ENCODE measurements at regions not wholly inside any gene's neighbourhood (a gene's known extent, or its start where the extent isn't known, plus 50 kb on each side); places are given as distances from the start of the nearest gene placed in this dataset.

DNA sequence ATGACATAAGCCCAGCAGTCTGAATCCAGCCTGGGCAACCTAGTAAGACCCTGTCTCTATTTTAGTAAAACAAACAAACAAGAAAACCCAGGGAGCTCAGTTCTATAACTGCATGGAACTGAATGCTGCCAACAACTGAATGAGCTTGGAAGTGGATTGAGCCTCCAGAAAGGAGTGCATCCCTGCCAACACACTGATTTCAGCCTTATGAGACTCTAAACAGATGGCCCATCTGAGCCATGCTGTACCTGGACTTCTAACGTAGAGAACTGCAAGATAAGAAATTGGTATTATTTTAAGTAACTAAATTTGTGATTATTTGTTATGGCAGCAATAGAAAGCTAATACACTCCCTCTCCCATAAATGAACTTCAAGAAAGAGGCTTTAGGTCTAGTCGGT lies 150.4 kb upstream of the RAI14 start:
- TF ChIP-seq, protein P1, sequence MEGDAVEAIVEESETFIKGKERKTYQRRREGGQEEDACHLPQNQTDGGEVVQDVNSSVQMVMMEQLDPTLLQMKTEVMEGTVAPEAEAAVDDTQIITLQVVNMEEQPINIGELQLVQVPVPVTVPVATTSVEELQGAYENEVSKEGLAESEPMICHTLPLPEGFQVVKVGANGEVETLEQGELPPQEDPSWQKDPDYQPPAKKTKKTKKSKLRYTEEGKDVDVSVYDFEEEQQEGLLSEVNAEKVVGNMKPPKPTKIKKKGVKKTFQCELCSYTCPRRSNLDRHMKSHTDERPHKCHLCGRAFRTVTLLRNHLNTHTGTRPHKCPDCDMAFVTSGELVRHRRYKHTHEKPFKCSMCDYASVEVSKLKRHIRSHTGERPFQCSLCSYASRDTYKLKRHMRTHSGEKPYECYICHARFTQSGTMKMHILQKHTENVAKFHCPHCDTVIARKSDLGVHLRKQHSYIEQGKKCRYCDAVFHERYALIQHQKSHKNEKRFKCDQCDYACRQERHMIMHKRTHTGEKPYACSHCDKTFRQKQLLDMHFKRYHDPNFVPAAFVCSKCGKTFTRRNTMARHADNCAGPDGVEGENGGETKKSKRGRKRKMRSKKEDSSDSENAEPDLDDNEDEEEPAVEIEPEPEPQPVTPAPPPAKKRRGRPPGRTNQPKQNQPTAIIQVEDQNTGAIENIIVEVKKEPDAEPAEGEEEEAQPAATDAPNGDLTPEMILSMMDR (IDR thresholded peaks at IDR 0.05; ENCODE audit: low read depth, low read length) = no peak
- TF ChIP-seq EZH2phosphoT487 (IDR thresholded peaks at IDR 0.05; ENCODE audit: low read depth) = no peak

Data from OCI-LY3 (cell line).